H1 (cell line): ENCODE measurements at regions not wholly inside any gene's neighbourhood (a gene's known extent, or its start where the extent isn't known, plus 50 kb on each side); places are given as distances from the start of the nearest gene placed in this dataset.

Experiments used
- CTCF ChIA-PET: fragments of 300-600 bp; sonication (Branson Sonifier 250); formaldehyde crosslinking; loops from one replicate; lab custom pipeline; 2021; ENCODE audit not compliant: partially characterized antibody; lab: Charles Lee
- POLR2A ChIA-PET: fragments of 300-600 bp; sonication (Branson Sonifier 250); formaldehyde crosslinking; loops from one replicate; lab custom pipeline; 2021; ENCODE audit warnings: inconsistent platforms; ENCODE audit not compliant: partially characterized antibody; lab: Charles Lee
- DNase-seq, 2 experiments: peaks; one replicate each; pipeline versions ENCODE4 v3.0.0 to v3.0.0-alpha.2; 2010 to 2022; ENCODE audit warnings: low spot score in 2 of 2, low read depth in 1 of 2, mixed read lengths in 1 of 2
- FAIRE-seq: peaks from 2 replicates; lab custom pipeline; 2011; peaks lifted over from hg19 to GRCh38; lab: Jason Lieb, UNC
- H2AFZ ChIP-seq: 2 replicates; pipeline ENCODE4 v1.8.1; 2012; ENCODE audit warnings: low read length, inconsistent platforms
- H2AK5ac ChIP-seq: 2 replicates; pipeline ENCODE4 v1.6.1; 2013; ENCODE audit warnings: low read depth, low read length
- H2BK120ac ChIP-seq: replicated peaks from 2 replicates; pipeline ENCODE3; 2013; ENCODE audit warnings: low read depth, low read length, inconsistent platforms
- H2BK12ac ChIP-seq: 2 replicates; pipeline ENCODE4 v1.6.1; 2013; ENCODE audit warnings: low read depth, low read length
- H2BK15ac ChIP-seq: 2 replicates; pipeline ENCODE4 v1.6.1; 2013; ENCODE audit warnings: low read length
- H2BK20ac ChIP-seq: 2 replicates; pipeline ENCODE4 v1.6.1; 2013; ENCODE audit warnings: low read length
- H2BK5ac ChIP-seq: 2 replicates; pipeline ENCODE4 v1.6.1; 2013; ENCODE audit warnings: low read depth, low read length
- H3K14ac ChIP-seq: 2 replicates; pipeline ENCODE4 v1.6.1; 2013; ENCODE audit warnings: inconsistent platforms; ENCODE audit not compliant: insufficient read length
- H3K18ac ChIP-seq: 2 replicates; pipeline ENCODE4 v1.6.1; 2013; ENCODE audit warnings: low read length; ENCODE audit errors: extremely low read depth
- H3K23ac ChIP-seq: 2 replicates; pipeline ENCODE4 v1.6.1; 2013; ENCODE audit warnings: inconsistent platforms; ENCODE audit not compliant: insufficient read length
- H3K23me2 ChIP-seq: 2 replicates; pipeline ENCODE4 v1.6.1; 2013; ENCODE audit warnings: low read depth, low read length
- H3K27ac ChIP-seq: 2 replicates; pipeline ENCODE4 v1.6.1; 2011; ENCODE audit warnings: low read depth, low read length, inconsistent platforms
- H3K27me3 ChIP-seq, 4 experiments: replicated peaks in 1 of 4; 1 replicate in 1 of 4; 2 replicates in 3 of 4; pipeline versions ENCODE4 v1.6.1 to v1.8.1; 2011 to 2013; ENCODE audit warnings: low read length in 3 of 4, mild to moderate bottlenecking in 3 of 4, inconsistent platforms in 2 of 4, mixed read lengths in 2 of 4, moderate library complexity in 1 of 4; ENCODE audit not compliant: control insufficient read depth in 3 of 4, insufficient read depth in 3 of 4; ENCODE audit errors: extremely low read depth in 1 of 4
- H3K36me3 ChIP-seq, 4 experiments: 2 replicates each; pipeline versions ENCODE4 v1.6.1 to v1.8.1; 2011 to 2013; ENCODE audit warnings: mild to moderate bottlenecking in 4 of 4, low read length in 3 of 4, moderate library complexity in 2 of 4, control low read depth in 1 of 4, inconsistent platforms in 1 of 4; ENCODE audit not compliant: insufficient read depth in 4 of 4, control insufficient read depth in 2 of 4
- H3K4ac ChIP-seq: replicated peaks from 2 replicates; pipeline ENCODE3; 2013; ENCODE audit warnings: low read length, low read depth, mixed read lengths, inconsistent platforms; ENCODE audit not compliant: insufficient read length
- H3K4me1 ChIP-seq, 4 experiments: replicated peaks in 1 of 4; 1 replicate in 1 of 4; 2 replicates in 3 of 4; pipeline versions ENCODE4 v1.6.1 to v1.8.1; 2011 to 2013; ENCODE audit warnings: low read length in 3 of 4, inconsistent platforms in 2 of 4, mixed read lengths in 1 of 4; ENCODE audit not compliant: insufficient read depth in 4 of 4, control insufficient read depth in 3 of 4
- H3K4me2 ChIP-seq, 2 experiments: 2 replicates each; pipeline versions ENCODE4 v1.6.1 to v1.8.1; 2011 to 2013; ENCODE audit warnings: low read depth in 2 of 2, low read length in 2 of 2, control low read depth in 1 of 2, inconsistent platforms in 1 of 2, mild to moderate bottlenecking in 1 of 2; ENCODE audit not compliant: insufficient read depth in 1 of 2
- H3K4me3 ChIP-seq, 4 experiments: fragments of 200-600, 300-600 bp in 1 of 4; sonication (generic), shearing (Covaris generic), sonication (Bioruptor Twin) in 1 of 4; 2 replicates each; pipeline versions ENCODE4 v1.5.1 to v1.8.1; 2011 to 2016; ENCODE audit warnings: low read length in 4 of 4, low read depth in 3 of 4, control low read depth in 2 of 4, inconsistent platforms in 2 of 4, mild to moderate bottlenecking in 2 of 4, mixed read lengths in 1 of 4, moderate library complexity in 1 of 4; ENCODE audit not compliant: insufficient read depth in 2 of 4; ENCODE audit errors: extremely low read depth in 1 of 4
- H3K56ac ChIP-seq: replicated peaks from 2 replicates; pipeline ENCODE3; 2013; ENCODE audit warnings: low read depth, mild to moderate bottlenecking, mixed read lengths, low read length, inconsistent platforms; ENCODE audit not compliant: insufficient read length
- H3K79me1 ChIP-seq: 2 replicates; pipeline ENCODE4 v1.6.1; 2013; ENCODE audit warnings: low read depth, low read length, control low read depth
- H3K79me2 ChIP-seq, 2 experiments: 2 replicates each; pipeline versions ENCODE4 v1.6.1 to v1.8.1; 2012 to 2013; ENCODE audit warnings: low read length in 2 of 2, mild to moderate bottlenecking in 2 of 2, inconsistent platforms in 1 of 2; ENCODE audit not compliant: insufficient read depth in 2 of 2, control insufficient read depth in 1 of 2
- H3K9ac ChIP-seq, 4 experiments: replicated peaks in 1 of 4; 1 replicate in 1 of 4; 2 replicates in 3 of 4; pipeline versions ENCODE4 v1.6.1 to v1.8.1; 2011 to 2013; ENCODE audit warnings: low read depth in 3 of 4, low read length in 3 of 4, control low read depth in 2 of 4, mild to moderate bottlenecking in 2 of 4, moderate library complexity in 2 of 4, inconsistent platforms in 1 of 4; ENCODE audit errors: extremely low read depth in 1 of 4
- H3K9me3 ChIP-seq, 2 experiments: 2 replicates each; pipeline versions ENCODE4 v1.6.1 to v1.8.1; 2012 to 2013; ENCODE audit warnings: mild to moderate bottlenecking in 2 of 2, moderate library complexity in 2 of 2, control low read depth in 1 of 2, inconsistent platforms in 1 of 2, low read depth in 1 of 2, low read length in 1 of 2, mixed read lengths in 1 of 2; ENCODE audit not compliant: insufficient read depth in 2 of 2
- H4K20me1 ChIP-seq, 2 experiments: replicated peaks in 1 of 2; 2 replicates each; pipeline versions ENCODE3 to v1.8.1; 2011 to 2013; ENCODE audit warnings: inconsistent platforms in 2 of 2, low read length in 2 of 2, mild to moderate bottlenecking in 1 of 2; ENCODE audit not compliant: insufficient read depth in 2 of 2, control insufficient read depth in 1 of 2
- H4K5ac ChIP-seq: 2 replicates; pipeline ENCODE4 v1.6.1; 2013; ENCODE audit warnings: low read length, low read depth, mixed read lengths, inconsistent platforms; ENCODE audit not compliant: insufficient read length
- H4K8ac ChIP-seq: 2 replicates; pipeline ENCODE4 v1.8.0; 2013; ENCODE audit warnings: mild to moderate bottlenecking, moderate library complexity, low read length, inconsistent platforms; ENCODE audit not compliant: insufficient read depth; ENCODE audit errors: extremely low read depth
- H4K91ac ChIP-seq: replicated peaks from 2 replicates; pipeline ENCODE3; 2013; ENCODE audit warnings: low read length, mixed read lengths, inconsistent platforms; ENCODE audit not compliant: insufficient read length
- BRCA1 ChIP-seq: IDR thresholded peaks from 2 replicates; pipeline ENCODE4 v1.6.1; 2012; ENCODE audit warnings: low read depth, low read length, improper control_type of control experiment
- E2F6 ChIP-seq: IDR thresholded peaks from 2 replicates; pipeline ENCODE4 v1.6.1; 2012; ENCODE audit warnings: inconsistent platforms
- EP300 ChIP-seq, 2 experiments: IDR thresholded peaks; 1 replicate in 1 of 2; 2 replicates in 1 of 2; pipeline ENCODE4 v1.6.1; 2011 to 2012; ENCODE audit warnings: low read depth in 2 of 2, low read length in 2 of 2, mild to moderate bottlenecking in 2 of 2, borderline replicate concordance in 1 of 2, inconsistent platforms in 1 of 2, moderate library complexity in 1 of 2
- GABPA ChIP-seq: IDR thresholded peaks from 2 replicates; pipeline ENCODE4 v1.6.1; 2011; ENCODE audit warnings: mild to moderate bottlenecking, low read length, moderate library complexity, borderline replicate concordance; ENCODE audit not compliant: insufficient read depth
- KDM4A ChIP-seq: IDR thresholded peaks from one replicate; pipeline ENCODE4 v1.7.1; 2012; ENCODE audit warnings: low read depth, mild to moderate bottlenecking, moderate library complexity, low read length, inconsistent platforms; ENCODE audit not compliant: severe bottlenecking
- PHF8 ChIP-seq: fragments of 200-600 bp; sonication (generic); conservative IDR thresholded peaks from 2 replicates; pipeline ENCODE4 v1.7.1; 2012; ENCODE audit warnings: low read depth, mild to moderate bottlenecking, inconsistent platforms, low read length, moderate library complexity
- RFX5 ChIP-seq: IDR thresholded peaks from 2 replicates; pipeline ENCODE4 v1.6.1; 2011; ENCODE audit warnings: low read depth, low read length, improper control_type of control experiment, borderline replicate concordance
- RXRA ChIP-seq: IDR thresholded peaks from 2 replicates; pipeline ENCODE4 v1.6.1; 2011; ENCODE audit warnings: low read depth, mild to moderate bottlenecking, low read length, moderate library complexity; ENCODE audit not compliant: insufficient read depth
- SIN3A ChIP-seq, 2 experiments: IDR thresholded peaks in 1 of 2; conservative IDR thresholded peaks in 1 of 2; 2 replicates each; pipeline ENCODE4 v1.6.1; 2011 to 2012; ENCODE audit warnings: low read length in 2 of 2, improper control_type of control experiment in 1 of 2, low read depth in 1 of 2, mild to moderate bottlenecking in 1 of 2
- SP4 ChIP-seq: IDR thresholded peaks from 2 replicates; pipeline ENCODE4 v1.6.1; 2012; ENCODE audit warnings: low read length, inconsistent platforms
- SRF ChIP-seq: IDR thresholded peaks from 2 replicates; pipeline ENCODE4 v1.6.1; 2011; ENCODE audit warnings: mild to moderate bottlenecking, low read depth, low read length, moderate library complexity
- TAF7 ChIP-seq: optimal IDR thresholded peaks from 2 replicates; pipeline ENCODE3; 2011; ENCODE audit warnings: low read depth, mild to moderate bottlenecking, inconsistent platforms, low read length, moderate library complexity, borderline replicate concordance
- TCF12 ChIP-seq: IDR thresholded peaks from 2 replicates; pipeline ENCODE4 v1.6.1; 2011; ENCODE audit warnings: low read depth, mild to moderate bottlenecking, low read length
- WGBS, 2 experiments: shearing (Covaris generic) in 1 of 2; methylation state at CpG; one replicate each; pipeline versions ENCODE4 v1.1.6 to v1.1.7; 2013 to 2015; ENCODE audit warnings: low lambda C conversion rate in 2 of 2, mixed read lengths in 2 of 2, inconsistent platforms in 1 of 2, low coverage in 1 of 2, missing lambda C conversion rate in 1 of 2; ENCODE audit not compliant: insufficient replicate concordance in 2 of 2, insufficient coverage in 1 of 2, insufficient read length in 1 of 2; ENCODE audit errors: extremely low coverage in 1 of 2, missing lambda C conversion rate in 1 of 2; 5-methylcytosine and 5-hydroxymethylcytosine counted together

GRCh38 chr10:2914741-2915140 is 152.6 kb upstream of the PFKP start:
- Histone ChIP-seq H2BK120ac (no peak overlapping the region), H2AFZ (no peak overlapping the region), H3K14ac (no peak overlapping the region), H3K36me3 (no peaks in the 10 kb centered on the region), H3K79me2 (no peaks in the 10 kb centered on the region), H2AK5ac (no peak overlapping the region), H4K8ac (no peak overlapping the region), H3K27ac (no peak overlapping the region), H3K4me2 (no peak overlapping the region), H4K5ac (no peak overlapping the region), H3K9me3 (no peaks in the 10 kb centered on the region), H3K4me3 (no peak overlapping the region), H3K23me2 (no peaks in the 10 kb centered on the region), H4K91ac (no peak overlapping the region), H2BK20ac (no peak overlapping the region), H2BK5ac (no peak overlapping the region), H3K23ac (no peak overlapping the region), H3K9ac (no peak overlapping the region), H4K20me1 (no peaks in the 10 kb centered on the region), H3K18ac (no peak overlapping the region), H2BK12ac (no peak overlapping the region), H3K56ac (no peak overlapping the region), H3K27me3 (no peaks in the 10 kb centered on the region), H2BK15ac (no peak overlapping the region), H3K4me1 (peaks cover 0 to 6% (median 5%) of the 10 kb centered on the region in 4 experiments; a peak in 6 of 7 replicates), H3K79me1 (no peaks in the 10 kb centered on the region), H3K4ac (no peak overlapping the region)
- POLR2A ChIA-PET = no interaction called here
- no peak for DNase-seq
- no peak for FAIRE-seq
- WGBS, 2 experiments = 94% methylated on average over 5 of the region's 5 CpGs; no CpG with 5 or more reads in 1 of the 2 experiments
- CTCF ChIA-PET = interaction anchor here (0.8 to 2.8 kb wide), 6 partner anchors 12 to 199 kb away, joined by 3 to 15 read pairs (median 3); no protein-coding TSS in a partner anchor
- TF ChIP-seq BRCA1 = no peak
- no peak for TF ChIP-seq TCF12
- TF ChIP-seq RXRA = no peak
- TF ChIP-seq EP300 (IDR thresholded peaks at IDR 0.05; ENCODE audit: borderline replicate concordance in 1 of 2, low read depth in 2 of 2, low read length in 2 of 2) = no peak
- TF ChIP-seq SIN3A (conservative IDR thresholded peaks at IDR 0.05 in 1 of 2, IDR thresholded peaks at IDR 0.05 in 1 of 2; ENCODE audit: low read depth in 1 of 2, low read length in 2 of 2) = no peak
- no peak for TF ChIP-seq GABPA
- no peak for TF ChIP-seq RFX5
- TF ChIP-seq TAF7 = no peak
- TF ChIP-seq SRF = no peak
- TF ChIP-seq KDM4A = no peak
- TF ChIP-seq PHF8 = no peak
- no peak for TF ChIP-seq SP4
- TF ChIP-seq E2F6 = no peak
